ENCODE measurements at regions not wholly inside any gene's neighbourhood (a gene's known extent, or its start where the extent isn't known, plus 50 kb on each side); places are given as distances from the start of the nearest gene placed in this dataset.

DNA sequence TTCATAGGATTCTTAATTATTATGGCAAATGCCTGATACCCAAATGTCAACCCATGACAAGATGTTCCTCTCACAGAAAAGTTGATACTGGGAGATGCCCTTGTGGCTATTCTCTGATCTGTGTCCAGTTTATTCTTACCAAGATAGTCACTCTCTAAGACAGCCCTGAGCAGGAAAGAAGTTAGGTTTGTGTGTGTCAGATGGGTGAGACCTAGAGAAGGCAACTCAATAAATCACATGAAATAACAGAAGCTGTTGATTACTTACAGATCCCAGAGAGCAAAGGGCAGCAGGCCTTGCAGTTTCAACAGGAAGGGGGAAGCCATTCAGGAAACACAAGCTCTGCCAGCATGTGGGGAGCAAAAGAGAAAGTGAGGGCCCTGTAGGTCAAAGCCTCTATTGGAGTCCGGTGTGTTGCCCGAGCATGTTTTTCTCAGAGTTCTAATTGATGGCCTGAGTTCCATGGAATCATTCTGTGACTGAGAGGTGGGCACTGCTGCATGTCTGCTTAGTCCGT is 1193.7 kb upstream of the CDH18 start:
- intact Hi-C loops (cut with micrococcal nuclease): no loop called here

DNA sequence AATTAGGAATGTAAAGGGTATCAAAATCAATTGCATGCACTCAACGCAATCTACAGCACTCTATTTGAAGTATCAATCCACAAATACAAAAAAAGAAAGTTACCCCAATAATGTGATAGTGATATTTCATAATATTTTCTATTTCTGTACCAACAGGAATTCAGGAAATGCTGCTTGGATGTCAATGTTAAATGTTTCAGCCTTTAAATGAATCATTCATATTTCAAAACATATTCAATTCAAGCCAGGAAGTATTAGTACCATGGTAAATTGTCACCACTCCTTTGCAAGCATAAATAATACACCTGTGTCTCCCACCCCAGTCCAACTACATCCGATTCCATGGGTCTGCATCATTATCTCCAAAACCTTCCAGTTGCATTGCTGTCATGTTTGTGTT is 1185.5 kb upstream of the CDH18 start:
- intact Hi-C loops (cut with micrococcal nuclease): no loop called here

DNA sequence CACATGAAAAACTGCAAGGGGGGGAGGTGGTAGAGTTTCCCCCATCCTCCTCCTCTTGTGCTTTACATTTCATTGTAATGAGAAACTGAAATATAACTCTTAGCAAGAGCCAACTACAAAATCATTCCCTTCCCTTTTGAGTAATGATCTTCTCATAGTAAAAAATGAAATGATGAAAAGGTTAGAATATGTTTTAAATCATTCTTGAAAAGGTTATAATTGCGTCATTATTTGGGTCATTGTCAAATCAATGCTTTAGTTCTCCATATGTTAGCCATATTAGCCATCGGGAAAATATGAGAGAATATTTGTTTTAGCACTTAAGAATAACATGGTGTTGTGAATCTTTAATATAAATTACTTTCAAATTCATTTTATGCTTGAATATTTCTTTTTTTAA is 1185.0 kb upstream of the CDH18 start:
- intact Hi-C loops (cut with micrococcal nuclease): no loop called here

DNA sequence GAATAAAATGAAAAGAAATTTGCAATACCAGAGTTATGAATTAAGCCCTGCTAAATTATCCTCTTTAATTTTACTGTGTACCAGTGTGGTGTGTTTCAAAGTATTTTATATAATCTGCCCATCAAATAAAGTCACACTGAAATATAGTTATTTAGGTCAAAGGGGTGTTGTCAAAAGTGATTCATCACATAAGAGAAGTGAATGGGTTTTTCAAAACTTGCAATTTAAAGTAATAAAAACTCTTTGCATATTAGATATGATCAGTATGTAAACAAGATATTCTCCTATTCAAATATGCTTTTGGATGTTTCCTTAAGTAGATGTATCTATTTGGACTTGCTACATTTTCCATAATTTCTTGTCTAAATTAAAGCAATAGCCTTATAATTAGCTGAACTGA is 1183.0 kb upstream of the CDH18 start:
- intact Hi-C loops (cut with micrococcal nuclease): no loop called here

DNA sequence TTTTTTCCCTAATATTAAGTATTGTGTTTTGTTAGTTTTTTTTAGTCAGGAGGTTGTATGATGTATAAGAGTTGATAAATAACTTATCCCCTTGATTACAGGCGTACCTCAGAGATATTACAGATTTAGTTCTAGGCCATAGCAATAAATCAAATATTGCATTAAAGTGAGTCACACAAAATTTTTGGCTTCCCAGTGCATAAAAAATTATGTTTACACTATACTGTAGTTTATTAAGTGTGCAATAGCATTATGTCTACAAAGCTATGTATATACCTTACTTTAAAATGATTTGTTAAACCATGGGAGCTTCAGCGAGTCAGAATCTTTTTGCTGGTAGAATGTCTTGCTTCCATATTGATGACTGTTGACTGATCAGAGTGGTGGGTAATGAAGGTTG is 1180.6 kb upstream of the CDH18 start:
- intact Hi-C loops (cut with micrococcal nuclease): no loop called here

DNA sequence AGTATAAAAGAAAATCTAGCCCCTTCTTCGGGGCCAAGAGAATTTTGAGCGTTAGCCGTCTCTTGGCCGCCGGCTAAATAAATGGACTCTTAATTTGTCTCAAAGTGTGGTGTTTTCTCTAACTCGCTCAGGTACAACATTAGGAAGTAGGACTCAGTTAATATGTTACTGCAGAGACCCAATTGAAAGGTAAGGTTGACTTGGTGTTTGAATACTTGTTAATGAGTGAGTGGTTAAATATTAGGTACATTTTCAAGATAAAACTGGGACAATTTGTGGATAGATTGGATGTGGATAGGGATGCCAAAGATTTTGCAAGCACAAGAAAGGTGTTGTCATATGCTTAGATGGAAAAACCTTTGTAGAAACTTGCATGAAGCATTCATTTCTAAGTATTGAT is 1177.3 kb upstream of the CDH18 start:
- intact Hi-C loops (cut with micrococcal nuclease): no loop called here

DNA sequence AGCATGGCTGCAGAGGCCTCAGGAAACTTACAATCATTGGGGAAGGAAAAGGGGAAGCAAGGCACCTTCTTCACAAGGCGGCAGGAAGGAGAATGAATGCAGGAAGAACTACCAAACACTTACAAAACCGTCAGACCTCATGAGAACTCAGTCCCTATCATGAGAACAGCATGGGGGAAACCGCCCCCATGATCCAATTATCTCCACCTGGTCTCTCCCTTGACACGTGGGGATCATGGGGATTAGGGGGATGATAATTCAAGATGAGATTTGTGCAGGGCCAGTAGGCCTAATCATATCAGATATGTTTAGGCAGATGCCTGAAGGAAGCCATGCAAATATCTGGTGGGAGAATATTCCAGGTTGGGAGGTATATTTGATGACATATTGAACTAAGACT is 1176.4 kb upstream of the CDH18 start:
- intact Hi-C loops (cut with micrococcal nuclease): no loop called here

DNA sequence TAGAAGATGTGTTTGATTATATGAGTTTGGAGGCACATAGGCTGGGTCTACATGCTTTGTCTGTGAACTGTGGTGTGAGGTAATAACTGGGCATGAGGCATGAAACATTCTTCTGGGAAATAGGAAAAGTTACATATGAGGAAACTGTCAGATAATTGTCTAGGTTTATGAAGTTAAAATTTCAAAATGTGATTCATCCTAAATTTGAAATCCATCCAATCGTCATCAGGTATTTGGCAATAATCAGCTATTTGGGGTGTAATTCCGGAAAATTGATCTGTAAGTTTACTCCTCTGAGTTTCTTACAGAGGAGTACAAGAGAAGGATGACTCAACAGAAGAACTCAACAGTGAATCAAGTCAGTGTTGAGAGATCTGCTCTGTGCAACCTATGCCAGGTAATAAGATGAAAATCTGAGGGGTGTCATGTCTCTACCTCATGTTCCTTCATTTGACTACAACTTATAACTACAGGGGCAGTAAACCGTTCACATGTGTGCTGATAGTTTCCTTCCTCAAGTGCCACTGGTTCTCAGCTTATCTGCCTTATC is 1171.6 kb upstream of the CDH18 start:
- intact Hi-C loops (cut with micrococcal nuclease): no loop called here

DNA sequence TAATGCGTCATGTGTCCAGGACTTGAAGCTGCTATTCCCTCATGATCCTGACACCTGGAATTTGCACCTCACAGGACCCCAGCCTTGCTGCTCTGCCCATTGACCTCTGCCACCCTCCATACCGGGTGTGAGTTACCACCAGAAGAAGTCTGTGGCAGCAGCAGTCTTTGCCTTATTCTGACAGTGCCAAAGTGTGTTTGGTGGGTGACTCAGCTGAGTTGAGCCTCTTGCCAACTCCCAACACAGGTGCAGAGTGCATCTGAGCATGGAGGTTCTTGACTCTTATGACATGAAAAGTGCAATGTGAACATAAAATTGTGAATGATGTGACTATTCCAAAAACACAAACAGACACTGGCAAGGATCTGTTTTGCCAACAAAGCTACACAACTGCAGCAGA is 1166.5 kb upstream of the CDH18 start:
- intact Hi-C loops (cut with micrococcal nuclease): no loop called here

DNA sequence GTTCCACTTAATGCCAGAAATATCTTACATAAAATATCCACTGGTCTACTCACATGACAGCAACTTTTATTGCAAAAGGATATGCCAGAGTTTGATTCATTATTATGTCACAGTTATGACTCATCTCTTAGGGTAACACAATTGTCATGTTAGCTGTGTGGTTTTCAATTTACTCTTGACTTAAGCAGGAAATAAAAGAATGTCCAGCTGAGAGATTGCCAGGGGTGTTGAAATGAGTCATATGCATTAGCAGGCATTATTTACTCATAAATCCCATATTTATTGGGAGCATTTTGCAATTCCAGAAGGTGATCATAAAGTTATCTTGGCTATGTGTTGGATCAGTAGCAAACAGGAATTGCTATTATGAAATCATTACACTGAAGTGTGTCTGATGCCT is 1164.6 kb upstream of the CDH18 start:
- intact Hi-C loops (cut with micrococcal nuclease): no loop called here

DNA sequence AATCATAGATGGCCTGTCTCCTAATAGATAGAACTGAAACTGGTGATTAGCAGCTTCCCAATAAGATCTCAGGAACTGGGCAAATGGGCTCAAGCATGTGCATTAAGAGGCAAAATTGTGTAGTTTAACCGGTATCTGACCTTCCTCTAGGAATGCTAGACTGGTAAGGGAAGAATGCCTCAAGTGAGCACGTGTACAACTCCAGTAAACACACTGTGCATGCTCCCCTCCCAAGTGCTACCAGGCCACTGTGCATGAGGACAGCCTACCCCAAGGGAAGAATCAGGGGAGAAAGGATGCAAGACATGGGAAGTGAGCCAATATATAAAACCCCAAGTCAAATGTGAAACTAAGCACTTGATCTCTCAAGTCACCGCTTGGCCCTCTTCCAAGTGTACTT is 1157.4 kb upstream of the CDH18 start:
- intact Hi-C loops (cut with micrococcal nuclease): no loop called here

DNA sequence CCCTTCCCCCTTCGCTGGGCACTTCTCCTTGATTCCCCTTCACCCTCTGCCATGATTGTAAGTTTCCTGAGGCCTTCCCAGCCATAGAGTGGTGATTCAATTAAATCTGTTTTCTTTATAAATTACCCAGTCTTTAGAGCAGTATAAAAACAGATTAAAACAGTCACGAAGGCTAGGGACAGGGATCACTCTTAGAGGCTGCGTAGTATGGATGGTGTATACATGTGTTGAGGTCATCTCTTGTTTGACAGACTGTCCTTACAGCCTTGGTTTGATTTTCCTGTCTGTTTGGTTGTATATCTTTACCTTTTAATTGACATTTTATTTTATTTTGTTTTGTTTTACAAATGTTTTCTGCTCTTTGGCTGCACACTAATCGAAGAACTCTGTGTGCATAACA is 1155.7 kb upstream of the CDH18 start:
- intact Hi-C loops (cut with micrococcal nuclease): no loop called here

DNA sequence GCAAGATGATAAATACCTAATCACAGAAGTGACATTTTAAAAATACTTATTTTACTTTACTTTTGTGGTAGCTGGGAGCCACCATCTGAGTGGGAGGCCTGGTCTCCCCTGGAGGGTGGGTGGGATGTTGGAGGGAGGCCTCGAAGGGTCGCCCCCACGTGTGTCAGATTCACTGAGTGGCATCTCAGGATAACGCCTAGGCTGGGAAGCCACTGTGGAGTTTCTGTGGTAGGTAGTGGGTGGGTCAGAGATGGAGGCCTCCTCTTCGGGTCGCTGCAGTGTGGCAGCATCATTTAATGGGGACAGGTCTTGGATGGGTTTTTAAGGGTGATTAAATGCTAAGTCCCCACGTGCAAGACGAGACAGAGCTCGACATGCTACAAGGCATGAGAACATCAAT is 1154.8 kb upstream of the CDH18 start:
- intact Hi-C loops (cut with micrococcal nuclease): no loop called here

DNA sequence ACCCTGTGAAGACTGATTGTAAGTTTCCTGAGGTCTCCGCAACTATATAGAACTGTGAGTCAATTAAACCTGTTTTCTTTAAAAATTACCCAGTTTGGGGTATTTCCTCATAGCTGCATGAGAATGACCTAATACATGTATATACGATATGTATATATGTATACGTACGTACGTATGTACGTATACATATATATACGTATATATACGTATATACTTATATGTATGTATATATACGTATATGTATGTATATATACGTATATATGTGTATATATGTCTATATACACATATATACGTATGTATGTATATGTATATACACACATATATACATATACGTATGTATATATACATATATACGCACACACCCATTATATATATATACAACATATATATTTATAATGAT is 1153.0 kb upstream of the CDH18 start:
- intact Hi-C loops (cut with micrococcal nuclease): no loop called here

DNA sequence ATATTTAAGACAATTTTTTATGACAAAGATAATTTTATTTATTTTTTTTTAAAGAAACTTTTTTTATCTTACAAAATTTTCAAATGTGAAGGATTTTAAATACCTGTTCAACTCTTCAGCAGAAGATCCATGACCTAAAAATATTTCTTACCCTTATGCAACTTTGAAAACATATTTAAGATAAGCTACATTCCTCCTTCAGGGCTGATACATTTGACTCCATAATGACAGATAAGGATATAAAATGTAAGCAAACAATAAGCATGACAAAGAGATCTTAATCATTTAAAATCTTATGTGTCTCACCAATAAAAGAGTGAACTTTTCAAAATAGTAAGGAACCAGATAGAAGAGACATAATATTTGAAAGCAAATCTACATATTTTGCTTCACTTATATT is 1138.2 kb upstream of the CDH18 start:
- intact Hi-C loops (cut with micrococcal nuclease): no loop called here

DNA sequence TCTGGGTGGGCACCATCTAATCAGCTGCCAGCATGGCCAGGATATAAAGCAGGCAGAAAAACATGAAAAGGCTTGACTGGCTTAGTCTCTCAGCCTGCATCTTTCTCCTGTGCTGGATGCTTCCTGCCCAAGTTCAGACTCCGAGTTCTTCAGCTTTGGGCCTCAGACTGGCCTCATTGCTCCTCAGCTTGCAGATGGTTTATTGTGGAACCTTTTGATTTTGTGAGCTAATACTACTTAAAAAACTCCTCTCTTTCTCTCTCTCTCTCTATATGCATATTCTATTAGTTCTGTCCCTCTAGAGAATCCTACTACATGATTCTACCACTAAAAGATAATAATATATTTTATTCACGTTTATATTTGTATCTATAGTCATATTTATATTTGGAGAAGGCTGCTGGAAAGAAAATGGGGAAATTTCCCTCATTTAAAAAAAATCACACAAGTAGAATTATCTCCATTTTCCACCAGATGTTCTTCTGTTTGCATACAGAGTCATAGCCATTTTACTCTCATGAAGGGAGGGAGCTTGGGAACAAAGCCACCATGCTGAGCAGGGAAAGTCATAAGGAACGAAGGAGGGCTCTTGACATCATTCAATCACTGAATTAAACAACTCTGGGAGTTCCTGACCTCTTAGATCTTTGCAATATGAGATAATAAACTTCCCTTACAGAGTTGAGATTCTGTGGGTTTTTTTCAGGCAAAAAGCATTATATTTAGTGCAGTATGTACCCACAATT is 1137.4 kb upstream of the CDH18 start:
- intact Hi-C loops (cut with micrococcal nuclease): no loop called here

DNA sequence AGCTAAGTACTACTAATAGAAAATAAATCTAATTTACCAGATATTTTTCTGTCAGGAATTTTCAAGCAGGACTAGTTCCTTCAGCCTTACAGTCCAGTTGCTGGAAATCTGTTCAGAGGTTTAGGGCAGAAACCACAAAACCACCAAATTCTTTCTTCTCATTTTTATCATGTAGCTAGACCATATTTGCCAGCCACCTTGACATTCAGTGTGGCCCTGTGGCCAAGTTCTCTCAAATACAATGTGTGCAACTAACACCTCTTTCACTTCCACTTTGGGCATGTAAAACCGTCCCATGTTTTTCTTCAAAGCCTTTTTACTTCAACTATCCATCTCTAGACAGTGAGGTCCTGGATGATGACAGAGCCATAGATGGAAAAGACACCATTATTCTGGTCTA is 1133.2 kb upstream of the CDH18 start:
- intact Hi-C loops (cut with micrococcal nuclease): no loop called here

DNA sequence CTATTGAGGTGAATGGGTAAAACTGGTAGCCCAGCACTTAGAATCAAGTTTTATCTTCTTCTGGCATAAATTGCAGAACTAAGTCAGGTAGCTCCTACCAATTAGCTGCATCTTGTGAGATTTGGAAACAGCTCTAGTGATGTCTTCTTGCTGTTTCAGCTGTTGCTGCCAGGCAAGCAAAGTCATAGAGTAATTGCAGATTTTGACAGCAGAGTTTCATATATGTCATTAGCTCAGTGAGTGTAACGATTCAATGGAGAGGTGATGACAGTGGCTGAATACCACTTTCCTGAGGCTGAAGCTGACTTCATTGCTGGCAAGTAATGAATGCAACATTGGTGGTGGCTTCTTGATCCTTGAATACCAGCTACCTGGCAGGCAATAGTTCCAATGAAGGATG is 1109.7 kb upstream of the CDH18 start:
- intact Hi-C loops (cut with micrococcal nuclease): no loop called here

DNA sequence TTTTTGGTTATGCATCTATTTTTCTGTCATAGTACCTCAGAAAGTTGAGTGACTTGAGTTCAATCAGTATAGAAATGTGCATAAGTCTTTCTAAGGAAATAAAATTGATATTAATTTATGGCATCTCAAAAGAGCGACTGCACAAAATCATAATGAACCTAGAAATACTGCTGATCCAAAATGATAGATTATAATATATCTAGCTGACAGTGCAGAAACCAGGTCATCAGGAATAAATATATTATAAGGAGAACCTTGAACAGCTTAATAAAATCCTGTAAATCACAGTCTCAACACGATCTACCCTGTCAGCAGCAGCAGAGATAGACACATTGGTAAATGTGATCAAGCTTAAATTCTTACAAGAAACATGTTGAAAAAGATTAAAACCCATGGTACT is 1106.6 kb upstream of the CDH18 start:
- intact Hi-C loops (cut with micrococcal nuclease): no loop called here

DNA sequence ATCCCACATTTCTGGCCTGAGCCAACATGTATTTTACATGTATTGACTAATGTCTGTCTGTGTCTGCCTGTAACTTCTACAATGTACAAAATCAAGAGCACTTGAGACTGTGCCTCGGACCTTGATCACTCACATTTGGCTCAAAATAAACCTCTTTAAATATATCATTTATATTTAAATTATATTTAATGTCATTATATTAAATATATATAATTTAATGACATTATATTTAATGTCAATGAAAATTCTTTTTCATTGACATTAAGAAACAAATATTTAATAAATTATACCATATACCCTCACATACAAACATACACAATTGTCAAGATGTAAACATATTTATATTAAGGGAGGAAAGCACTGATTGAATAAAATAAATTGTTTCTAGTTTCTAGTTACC is 1099.8 kb upstream of the CDH18 start:
- intact Hi-C loops (cut with micrococcal nuclease): no loop called here

DNA sequence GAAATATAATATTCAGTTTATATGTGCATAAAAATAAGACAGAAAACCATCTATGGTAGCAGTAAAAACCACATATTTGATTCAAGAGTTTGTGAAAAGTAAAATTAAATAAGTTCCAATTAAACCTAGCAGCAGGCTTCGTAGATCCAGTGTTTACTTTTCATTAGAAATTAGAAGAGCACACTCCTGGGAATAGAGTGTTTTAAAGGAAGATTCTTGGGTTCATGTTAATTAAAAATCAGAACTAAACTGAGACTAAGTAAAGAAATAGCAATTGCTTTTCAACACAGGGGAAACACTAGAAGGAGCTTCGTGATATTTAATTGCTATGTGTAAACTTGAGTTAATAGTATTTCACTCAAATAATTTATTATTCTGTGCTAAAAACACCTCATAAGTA is 1097.8 kb upstream of the CDH18 start:
- intact Hi-C loops (cut with micrococcal nuclease): no loop called here

DNA sequence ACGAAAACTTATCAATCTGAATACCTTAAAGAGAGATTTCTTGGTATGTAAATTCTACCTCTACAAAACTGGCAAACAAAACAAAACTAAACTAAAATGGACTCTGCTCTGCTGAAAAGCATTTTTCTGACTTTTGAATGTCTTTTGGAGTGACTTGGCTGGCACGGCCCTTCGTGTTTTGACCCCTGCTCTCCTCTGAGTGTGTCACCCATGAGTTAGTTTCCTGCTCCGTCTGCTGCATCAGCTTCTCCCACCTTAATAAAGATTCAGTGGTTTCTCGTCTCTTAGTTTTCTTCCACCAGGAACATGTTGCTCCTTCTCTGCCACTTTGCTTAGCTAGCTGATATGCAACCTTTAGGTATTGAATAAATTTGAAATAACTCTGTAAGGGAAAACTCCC is 1084.0 kb upstream of the CDH18 start:
- intact Hi-C loops (cut with micrococcal nuclease): no loop called here

DNA sequence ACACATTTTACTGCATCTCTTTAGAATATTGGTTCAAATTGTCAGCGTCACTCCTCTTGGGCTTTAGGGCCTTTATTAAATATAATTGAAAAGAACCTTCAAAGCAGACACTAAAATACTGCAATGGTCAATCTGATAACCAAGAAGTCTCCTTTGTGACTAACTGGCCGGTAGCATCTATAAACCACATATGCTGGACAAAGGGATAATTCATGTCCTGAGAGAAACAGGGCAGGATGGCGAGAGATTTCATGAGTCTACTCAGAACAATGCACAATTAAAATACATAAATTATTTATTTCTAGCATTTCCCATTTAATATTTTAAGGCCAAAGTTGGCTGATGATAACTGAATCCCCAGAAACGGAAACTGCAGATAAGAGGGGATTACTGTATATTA is 1083.4 kb upstream of the CDH18 start:
- intact Hi-C loops (cut with micrococcal nuclease): no loop called here
